ENCODE measurements at regions not wholly inside any gene's neighbourhood (a gene's known extent, or its start where the extent isn't known, plus 50 kb on each side); places are given as distances from the start of the nearest gene placed in this dataset.
"Not testable (repeated sequence)": the region's sequence is repeated elsewhere in the genome, so short reads cannot be mapped to it uniquely, and the experiment has no call there.

GRCh38 chr3:90206482-90206881 is 1099.1 kb downstream of the EPHA3 start:
- in situ Hi-C loops (cut with HindIII; ENCODE audit: low pct_ligation_motif_present, low pct_unique_long_range_greater_than_20kb, low sequenced_read_pairs); DNase-seq: not testable (repeated sequence)

- in situ Hi-C loops (cut with HindIII; ENCODE audit: low pct_ligation_motif_present, low pct_unique_long_range_greater_than_20kb, low sequenced_read_pairs); DNase-seq: not testable (repeated sequence)
Observed at GRCh38 chr3:90207353-90208097, 1100.1 kb downstream of the EPHA3 start.

- DNase-seq, result no peak
Observed at GRCh38 chr3:90221900-90222299, 1114.5 kb downstream of the EPHA3 start.

GRCh38 chr3:90241481-90241880 is 1134.1 kb downstream of the EPHA3 start:
- no peak for DNase-seq
- in situ Hi-C loops (cut with HindIII; ENCODE audit: low pct_ligation_motif_present, low pct_unique_long_range_greater_than_20kb, low sequenced_read_pairs), result no loop called here

More at GRCh38 chr3:90221900-90222299, 1114.5 kb downstream of the EPHA3 start:
- in situ Hi-C loops (cut with HindIII; ENCODE audit: low pct_ligation_motif_present, low pct_unique_long_range_greater_than_20kb, low sequenced_read_pairs), result no loop called here

GRCh38 chr3:90253131-90253530 is 1145.7 kb downstream of the EPHA3 start:
- in situ Hi-C loops (cut with HindIII; ENCODE audit: low pct_ligation_motif_present, low pct_unique_long_range_greater_than_20kb, low sequenced_read_pairs), result no loop called here
- DNase-seq, result no peak

- DNase-seq, result no peak
- in situ Hi-C loops (cut with HindIII; ENCODE audit: low pct_ligation_motif_present, low pct_unique_long_range_greater_than_20kb, low sequenced_read_pairs), result no loop called here
Observed at GRCh38 chr3:90261481-90262433, 1154.3 kb downstream of the EPHA3 start.

Data from ACHN (cell line).